Smooth muscle cell (in vitro differentiated cells): ENCODE measurements at regions not wholly inside any gene's neighbourhood (a gene's known extent, or its start where the extent isn't known, plus 50 kb on each side); places are given as distances from the start of the nearest gene placed in this dataset.

ENCODE experiments used
- DNase-seq: peaks from one replicate; lab custom pipeline; 2025; ENCODE audit not compliant: unreplicated experiment; lab: John Stamatoyannopoulos, UW
- H2AFZ ChIP-seq: fragments of 200-600 bp; sonication (generic); 2 replicates; pipeline ENCODE4 v1.6.0; 2016; ENCODE audit warnings: antibody characterized with exemption, low read depth, mild to moderate bottlenecking
- H3F3A ChIP-seq: fragments of 200-600 bp; sonication (generic); 2 replicates; pipeline ENCODE4 v1.6.0; 2017; ENCODE audit warnings: antibody characterized with exemption, low read depth
- H3K27ac ChIP-seq: fragments of 200-600 bp; sonication (generic); 2 replicates; pipeline ENCODE4 v1.5.1; 2016; ENCODE audit warnings: low read depth, mild to moderate bottlenecking
- H3K27me3 ChIP-seq: fragments of 200-600 bp; sonication (generic); 2 replicates; pipeline ENCODE4 v1.6.1; 2016; ENCODE audit warnings: low read depth, mild to moderate bottlenecking
- H3K36me3 ChIP-seq: fragments of 200-600 bp; sonication (generic); 2 replicates; pipeline ENCODE4 v1.5.1; 2016; ENCODE audit warnings: low read depth
- H3K4me1 ChIP-seq: fragments of 200-600 bp; sonication (generic); 2 replicates; pipeline ENCODE4 v1.5.1; 2016; ENCODE audit warnings: low read depth
- H3K4me2 ChIP-seq: fragments of 200-600 bp; sonication (generic); 2 replicates; pipeline ENCODE4 v1.6.0; 2016; ENCODE audit warnings: mild to moderate bottlenecking
- H3K4me3 ChIP-seq: fragments of 200-600 bp; sonication (generic); 2 replicates; pipeline ENCODE4 v1.5.1; 2016; ENCODE audit warnings: mild to moderate bottlenecking
- H3K79me2 ChIP-seq: fragments of 200-600 bp; sonication (generic); 2 replicates; pipeline ENCODE4 v1.6.0; 2016; ENCODE audit warnings: low read depth, mild to moderate bottlenecking
- H3K9ac ChIP-seq: fragments of 200-600 bp; sonication (generic); 2 replicates; pipeline ENCODE4 v1.6.0; 2016; ENCODE audit warnings: low read depth
- H3K9me3 ChIP-seq: fragments of 200-600 bp; sonication (generic); replicated peaks from 2 replicates; pipeline ENCODE4 v1.5.1; 2016; ENCODE audit warnings: low read depth
- H4K20me1 ChIP-seq: fragments of 200-600 bp; sonication (generic); 2 replicates; pipeline ENCODE4 v1.6.0; 2016; ENCODE audit warnings: low read depth
- WGBS: methylation state at CpG from one replicate; pipeline ENCODE4 v1.1.7; 2016; ENCODE audit warnings: low lambda C conversion rate; 5-methylcytosine and 5-hydroxymethylcytosine counted together
- TF ChIP-seq, protein P1 (sequence below): fragments of 200-600 bp; sonication (generic); IDR thresholded peaks from 2 replicates; pipeline ENCODE4 v1.5.1; 2017; ENCODE audit warnings: borderline replicate concordance, mild to moderate bottlenecking, antibody characterized with exemption; ENCODE audit not compliant: insufficient read depth, poor library complexity, severe bottlenecking

DNA sequence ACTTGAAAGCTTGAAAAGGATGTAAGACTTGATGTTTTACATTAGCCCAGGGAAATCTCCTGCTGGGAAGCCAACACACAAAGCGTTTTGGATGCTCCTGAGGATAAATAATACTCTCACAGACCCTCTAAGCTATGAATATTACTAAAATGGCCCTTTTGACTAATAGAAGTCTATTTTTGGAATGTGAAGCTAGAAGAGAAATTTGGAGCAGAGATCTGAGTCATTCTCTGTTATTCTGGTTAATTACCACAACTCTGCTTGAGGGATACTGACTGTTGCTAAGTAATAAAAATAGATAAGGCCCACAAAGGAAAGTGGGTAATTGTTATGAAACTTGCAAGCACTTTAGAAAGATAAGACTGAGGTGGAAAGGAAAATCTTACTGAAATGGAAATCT is 346.2 kb upstream of the STXBP6 start:
- Histone ChIP-seq H2AFZ (no peak overlapping the region), H3K4me1 (no peaks in the 10 kb centered on the region), H3K9me3 (no peaks in the 10 kb centered on the region), H3K4me2 (peak overlapping the region; percentile 38), H3K27me3 (peaks cover 6% of the 10 kb centered on the region), H4K20me1 (no peaks in the 10 kb centered on the region), H3K79me2 (no peaks in the 10 kb centered on the region), H3K9ac (no peak overlapping the region), H3F3A (no peaks in the 10 kb centered on the region), H3K36me3 (no peaks in the 10 kb centered on the region), H3K27ac (peak overlapping the region; percentile 46), H3K4me3 (no peak overlapping the region)
- DNase-seq: no peak
- TF ChIP-seq, protein P1, sequence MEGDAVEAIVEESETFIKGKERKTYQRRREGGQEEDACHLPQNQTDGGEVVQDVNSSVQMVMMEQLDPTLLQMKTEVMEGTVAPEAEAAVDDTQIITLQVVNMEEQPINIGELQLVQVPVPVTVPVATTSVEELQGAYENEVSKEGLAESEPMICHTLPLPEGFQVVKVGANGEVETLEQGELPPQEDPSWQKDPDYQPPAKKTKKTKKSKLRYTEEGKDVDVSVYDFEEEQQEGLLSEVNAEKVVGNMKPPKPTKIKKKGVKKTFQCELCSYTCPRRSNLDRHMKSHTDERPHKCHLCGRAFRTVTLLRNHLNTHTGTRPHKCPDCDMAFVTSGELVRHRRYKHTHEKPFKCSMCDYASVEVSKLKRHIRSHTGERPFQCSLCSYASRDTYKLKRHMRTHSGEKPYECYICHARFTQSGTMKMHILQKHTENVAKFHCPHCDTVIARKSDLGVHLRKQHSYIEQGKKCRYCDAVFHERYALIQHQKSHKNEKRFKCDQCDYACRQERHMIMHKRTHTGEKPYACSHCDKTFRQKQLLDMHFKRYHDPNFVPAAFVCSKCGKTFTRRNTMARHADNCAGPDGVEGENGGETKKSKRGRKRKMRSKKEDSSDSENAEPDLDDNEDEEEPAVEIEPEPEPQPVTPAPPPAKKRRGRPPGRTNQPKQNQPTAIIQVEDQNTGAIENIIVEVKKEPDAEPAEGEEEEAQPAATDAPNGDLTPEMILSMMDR: no peak
- WGBS: 50% methylated on average over 1 of the region's 1 CpG

DNA sequence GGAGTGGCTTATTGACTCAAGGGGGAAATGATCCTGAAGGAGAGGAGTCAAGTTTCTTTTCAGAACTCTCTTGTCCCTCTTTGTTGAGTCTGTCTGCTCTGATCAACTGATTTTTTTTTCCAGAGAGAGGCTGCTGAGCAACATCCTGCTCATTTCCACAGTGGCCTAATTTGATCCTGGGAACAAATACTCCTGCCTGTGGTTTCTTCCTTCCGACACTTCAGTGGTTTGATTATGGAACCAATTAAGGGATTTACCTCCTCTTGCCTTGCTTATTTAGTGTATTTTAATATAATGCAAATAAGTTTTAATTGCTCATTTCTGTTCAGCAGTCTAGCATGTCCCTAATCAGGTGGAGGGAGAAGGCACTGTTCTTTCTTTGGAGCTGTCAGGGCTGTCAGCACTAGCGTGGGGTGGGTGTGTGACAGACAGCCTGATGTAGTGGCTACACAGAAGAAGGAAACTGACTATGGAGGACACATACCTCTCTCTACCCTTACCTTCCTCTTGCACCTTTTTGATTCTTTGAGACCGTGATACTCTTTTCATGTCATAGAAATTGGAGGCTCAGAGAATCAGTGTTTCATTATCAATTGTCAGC is 344.9 kb upstream of the STXBP6 start:
- peak overlapping the region; percentile 46 for H3K27ac ChIP-seq
- TF ChIP-seq, protein P1: no peak
- H3F3A ChIP-seq: no peaks in the 10 kb centered on the region
- WGBS: 65% methylated on average over 3 of the region's 3 CpGs
- no peak for DNase-seq
- no peaks in the 10 kb centered on the region for H4K20me1 ChIP-seq
- no peak overlapping the region for H3K4me3 ChIP-seq
- H3K79me2 ChIP-seq: no peaks in the 10 kb centered on the region
- no peaks in the 10 kb centered on the region for H3K9me3 ChIP-seq
- no peaks in the 10 kb centered on the region for H3K4me1 ChIP-seq
- H3K36me3 ChIP-seq: no peaks in the 10 kb centered on the region
- no peak overlapping the region for H3K9ac ChIP-seq
- no peak overlapping the region for H3K4me2 ChIP-seq
- no peak overlapping the region for H2AFZ ChIP-seq
- peaks cover 6% of the 10 kb centered on the region for H3K27me3 ChIP-seq

DNA sequence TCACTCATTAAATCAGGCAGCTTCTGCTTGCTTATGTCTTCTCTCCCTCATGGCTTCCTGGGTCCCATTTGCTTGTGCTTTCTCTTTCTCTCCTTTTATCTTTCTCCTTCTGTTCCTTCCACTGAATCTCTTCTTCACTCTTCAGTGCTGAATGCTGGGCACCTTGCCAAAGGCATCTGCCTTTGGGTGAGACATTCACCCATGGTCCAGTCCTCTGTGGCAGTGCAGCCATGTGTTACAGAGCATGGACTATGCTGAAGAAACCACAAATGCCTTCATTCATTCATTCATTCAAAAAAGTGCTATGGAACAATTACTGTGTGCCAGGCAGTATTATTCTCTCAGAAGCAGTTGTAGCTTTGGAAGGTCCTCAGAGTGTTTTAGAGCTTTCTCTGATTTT is 344.4 kb upstream of the STXBP6 start:
- TF ChIP-seq, protein P1: no peak

DNA sequence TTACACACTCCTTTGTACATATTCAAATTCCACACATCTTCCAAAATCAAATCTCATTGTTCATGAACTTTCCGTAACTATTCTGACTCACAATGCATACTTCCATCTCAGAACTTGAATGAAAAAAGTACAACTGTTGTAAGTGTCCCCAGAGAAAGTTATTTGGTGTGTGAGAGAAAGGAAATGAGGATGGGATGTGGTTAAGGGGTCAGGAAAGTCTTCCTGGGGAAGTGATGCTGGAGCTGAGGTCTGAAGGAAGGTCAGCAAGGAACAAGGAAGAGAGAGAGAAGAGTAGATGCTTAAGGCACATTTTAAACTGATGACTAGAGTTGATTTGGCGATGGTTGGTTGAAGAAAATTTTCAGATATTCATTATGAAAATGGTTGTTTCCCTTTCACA is 340.0 kb upstream of the STXBP6 start:
- H3F3A ChIP-seq: no peaks in the 10 kb centered on the region
- H3K36me3 ChIP-seq: no peaks in the 10 kb centered on the region
- H3K4me2 ChIP-seq: no peak overlapping the region
- no peaks in the 10 kb centered on the region for H4K20me1 ChIP-seq
- no peak for DNase-seq
- H3K4me1 ChIP-seq: no peaks in the 10 kb centered on the region
- no peaks in the 10 kb centered on the region for H3K79me2 ChIP-seq
- no peak overlapping the region for H3K4me3 ChIP-seq
- H3K27me3 ChIP-seq: no peaks in the 10 kb centered on the region
- no peak overlapping the region for H3K9ac ChIP-seq
- no peak overlapping the region for H2AFZ ChIP-seq
- no peak overlapping the region for H3K27ac ChIP-seq
- TF ChIP-seq, protein P1: no peak
- H3K9me3 ChIP-seq: no peaks in the 10 kb centered on the region
- WGBS: 91% methylated on average over 2 of the region's 2 CpGs

More for the DNA sequence above, 344.4 kb upstream of the STXBP6 start:
- Histone ChIP-seq H3K27ac (peak overlapping the region; percentile 46), H4K20me1 (no peaks in the 10 kb centered on the region), H3K36me3 (no peaks in the 10 kb centered on the region), H3K9ac (no peak overlapping the region), H3K9me3 (no peaks in the 10 kb centered on the region), H3K79me2 (no peaks in the 10 kb centered on the region), H2AFZ (no peak overlapping the region), H3K4me1 (no peaks in the 10 kb centered on the region), H3K27me3 (peaks cover 1% of the 10 kb centered on the region), H3F3A (no peaks in the 10 kb centered on the region), H3K4me3 (no peak overlapping the region), H3K4me2 (no peak overlapping the region)
- no peak for DNase-seq
